ENCODE measurements at regions not wholly inside any gene's neighbourhood (a gene's known extent, or its start where the extent isn't known, plus 50 kb on each side); places are given as distances from the start of the nearest gene placed in this dataset.

DNA sequence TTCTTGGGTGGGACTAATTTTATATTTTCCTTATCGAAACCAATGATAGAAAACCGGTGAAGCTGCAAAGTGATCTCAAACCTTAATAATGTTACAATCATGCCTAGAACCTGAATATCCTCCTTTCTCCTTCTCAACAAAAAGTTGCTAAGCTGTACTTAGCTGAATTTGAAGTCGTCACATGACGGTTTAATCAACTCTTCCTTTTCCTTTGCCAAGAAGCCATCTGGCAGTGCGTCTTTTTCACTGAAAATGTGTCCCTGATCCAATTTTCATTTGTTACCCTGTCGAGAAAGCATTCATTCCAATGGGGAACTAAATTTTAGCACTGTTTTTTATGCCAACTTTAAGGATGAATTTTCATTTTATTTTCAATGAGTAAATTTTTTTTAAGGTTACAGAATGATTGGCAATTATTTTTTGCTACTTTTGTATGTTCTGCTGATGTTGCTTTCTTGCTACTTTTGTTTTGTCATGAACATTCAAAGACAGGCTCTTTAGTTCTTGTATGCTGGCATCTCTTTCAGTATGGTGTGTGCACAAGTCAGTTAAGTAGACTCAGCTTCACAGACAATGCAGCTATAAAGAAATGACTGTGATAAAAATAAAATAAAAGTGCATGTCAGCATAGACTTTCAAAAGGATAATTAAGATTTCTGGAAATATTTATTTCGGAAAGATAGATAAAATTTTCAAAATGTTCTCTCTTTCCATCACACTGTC is 980.0 kb downstream of the DNAJB9 start:
- TF ChIP-seq CTCF (tag by site-specific recombination; IDR thresholded peaks at IDR 0.05) (no peak), ZSCAN18 (tag by site-specific recombination; IDR thresholded peaks at IDR 0.05) (no peak), REST (tag by site-specific recombination; IDR thresholded peaks at IDR 0.05) (no peak), GLIS2 (tag by site-specific recombination; IDR thresholded peaks at IDR 0.05) (no peak), ZNF521 (tag by site-specific recombination; IDR thresholded peaks at IDR 0.05) (no peak), ZNF16 (tag by site-specific recombination; IDR thresholded peaks at IDR 0.05; ENCODE audit: low read depth) (no peak), ZNF184 (tag by site-specific recombination; IDR thresholded peaks at IDR 0.05) (no peak)
- TF ChIP-seq, protein P1, sequence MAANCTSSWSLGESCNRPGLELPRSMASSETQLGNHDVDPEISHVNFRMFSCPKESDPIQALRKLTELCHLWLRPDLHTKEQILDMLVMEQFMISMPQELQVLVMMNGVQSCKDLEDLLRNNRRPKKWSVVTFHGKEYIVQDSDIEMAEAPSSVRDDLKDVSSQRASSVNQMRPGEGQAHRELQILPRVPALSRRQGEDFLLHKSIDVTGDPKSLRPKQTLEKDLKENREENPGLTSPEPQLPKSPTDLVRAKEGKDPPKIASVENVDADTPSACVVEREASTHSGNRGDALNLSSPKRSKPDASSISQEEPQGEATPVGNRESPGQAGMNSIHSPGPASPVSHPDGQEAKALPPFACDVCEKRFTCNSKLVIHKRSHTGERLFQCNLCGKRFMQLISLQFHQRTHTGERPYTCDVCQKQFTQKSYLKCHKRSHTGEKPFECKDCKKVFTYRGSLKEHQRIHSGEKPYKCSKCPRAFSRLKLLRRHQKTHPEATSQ (tag by site-specific recombination; IDR thresholded peaks at IDR 0.05): no peak
- TF ChIP-seq, protein P2, sequence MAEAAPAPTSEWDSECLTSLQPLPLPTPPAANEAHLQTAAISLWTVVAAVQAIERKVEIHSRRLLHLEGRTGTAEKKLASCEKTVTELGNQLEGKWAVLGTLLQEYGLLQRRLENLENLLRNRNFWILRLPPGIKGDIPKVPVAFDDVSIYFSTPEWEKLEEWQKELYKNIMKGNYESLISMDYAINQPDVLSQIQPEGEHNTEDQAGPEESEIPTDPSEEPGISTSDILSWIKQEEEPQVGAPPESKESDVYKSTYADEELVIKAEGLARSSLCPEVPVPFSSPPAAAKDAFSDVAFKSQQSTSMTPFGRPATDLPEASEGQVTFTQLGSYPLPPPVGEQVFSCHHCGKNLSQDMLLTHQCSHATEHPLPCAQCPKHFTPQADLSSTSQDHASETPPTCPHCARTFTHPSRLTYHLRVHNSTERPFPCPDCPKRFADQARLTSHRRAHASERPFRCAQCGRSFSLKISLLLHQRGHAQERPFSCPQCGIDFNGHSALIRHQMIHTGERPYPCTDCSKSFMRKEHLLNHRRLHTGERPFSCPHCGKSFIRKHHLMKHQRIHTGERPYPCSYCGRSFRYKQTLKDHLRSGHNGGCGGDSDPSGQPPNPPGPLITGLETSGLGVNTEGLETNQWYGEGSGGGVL (tag by site-specific recombination; IDR thresholded peaks at IDR 0.05): no peak
- TF ChIP-seq, protein P3, sequence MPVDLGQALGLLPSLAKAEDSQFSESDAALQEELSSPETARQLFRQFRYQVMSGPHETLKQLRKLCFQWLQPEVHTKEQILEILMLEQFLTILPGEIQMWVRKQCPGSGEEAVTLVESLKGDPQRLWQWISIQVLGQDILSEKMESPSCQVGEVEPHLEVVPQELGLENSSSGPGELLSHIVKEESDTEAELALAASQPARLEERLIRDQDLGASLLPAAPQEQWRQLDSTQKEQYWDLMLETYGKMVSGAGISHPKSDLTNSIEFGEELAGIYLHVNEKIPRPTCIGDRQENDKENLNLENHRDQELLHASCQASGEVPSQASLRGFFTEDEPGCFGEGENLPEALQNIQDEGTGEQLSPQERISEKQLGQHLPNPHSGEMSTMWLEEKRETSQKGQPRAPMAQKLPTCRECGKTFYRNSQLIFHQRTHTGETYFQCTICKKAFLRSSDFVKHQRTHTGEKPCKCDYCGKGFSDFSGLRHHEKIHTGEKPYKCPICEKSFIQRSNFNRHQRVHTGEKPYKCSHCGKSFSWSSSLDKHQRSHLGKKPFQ (tag by site-specific recombination; IDR thresholded peaks at IDR 0.05): no peak
